ENCODE measurements at regions not wholly inside any gene's neighbourhood (a gene's known extent, or its start where the extent isn't known, plus 50 kb on each side); places are given as distances from the start of the nearest gene placed in this dataset.

DNA sequence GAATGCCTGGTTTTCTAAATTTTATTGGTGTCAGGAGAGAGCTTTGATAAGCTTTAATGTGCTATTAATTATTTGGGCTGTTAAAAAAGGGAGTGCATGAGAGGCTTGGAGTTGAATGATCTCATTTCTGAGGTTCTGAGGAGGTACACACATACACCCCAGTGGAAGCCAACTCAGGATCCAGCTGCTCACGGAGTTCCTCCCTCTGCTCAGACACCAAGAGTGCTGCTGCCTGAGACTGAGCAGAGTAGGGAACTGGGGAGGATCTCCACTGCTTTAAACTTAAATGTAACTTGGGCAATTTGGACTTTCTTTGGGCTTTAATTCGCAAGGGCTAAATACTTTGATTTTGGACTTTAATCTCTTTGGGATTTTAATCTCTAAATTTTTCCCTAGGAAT is 414.4 kb upstream of the CADM1 start:
- no peak for DNase-seq (ENCODE audit: low spot score)

DNA sequence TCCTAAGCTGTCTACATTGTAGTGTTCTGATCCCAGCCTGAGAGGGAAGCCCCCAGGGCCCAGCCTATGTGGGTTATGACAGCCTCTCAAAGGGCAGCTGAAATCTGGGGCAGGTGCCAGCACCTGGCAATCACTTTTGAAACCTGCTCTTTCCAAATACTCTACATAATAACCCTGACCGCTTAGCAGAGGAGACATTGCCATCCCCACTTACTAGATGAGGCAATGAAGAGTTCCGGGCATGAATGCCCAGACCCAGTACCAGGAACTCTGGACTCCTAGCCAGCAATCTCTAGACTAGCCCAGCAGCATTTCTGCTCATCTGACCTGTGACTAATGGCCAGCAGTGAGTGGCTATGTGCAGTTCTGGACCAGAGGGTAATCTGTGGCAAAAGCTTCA is 412.4 kb upstream of the CADM1 start:
- TF ChIP-seq, protein P1, sequence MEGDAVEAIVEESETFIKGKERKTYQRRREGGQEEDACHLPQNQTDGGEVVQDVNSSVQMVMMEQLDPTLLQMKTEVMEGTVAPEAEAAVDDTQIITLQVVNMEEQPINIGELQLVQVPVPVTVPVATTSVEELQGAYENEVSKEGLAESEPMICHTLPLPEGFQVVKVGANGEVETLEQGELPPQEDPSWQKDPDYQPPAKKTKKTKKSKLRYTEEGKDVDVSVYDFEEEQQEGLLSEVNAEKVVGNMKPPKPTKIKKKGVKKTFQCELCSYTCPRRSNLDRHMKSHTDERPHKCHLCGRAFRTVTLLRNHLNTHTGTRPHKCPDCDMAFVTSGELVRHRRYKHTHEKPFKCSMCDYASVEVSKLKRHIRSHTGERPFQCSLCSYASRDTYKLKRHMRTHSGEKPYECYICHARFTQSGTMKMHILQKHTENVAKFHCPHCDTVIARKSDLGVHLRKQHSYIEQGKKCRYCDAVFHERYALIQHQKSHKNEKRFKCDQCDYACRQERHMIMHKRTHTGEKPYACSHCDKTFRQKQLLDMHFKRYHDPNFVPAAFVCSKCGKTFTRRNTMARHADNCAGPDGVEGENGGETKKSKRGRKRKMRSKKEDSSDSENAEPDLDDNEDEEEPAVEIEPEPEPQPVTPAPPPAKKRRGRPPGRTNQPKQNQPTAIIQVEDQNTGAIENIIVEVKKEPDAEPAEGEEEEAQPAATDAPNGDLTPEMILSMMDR (IDR thresholded peaks at IDR 0.05), result no peak
- TF ChIP-seq EZH2 (IDR thresholded peaks at IDR 0.05) (no peak), EZH2phosphoT487 (IDR thresholded peaks at IDR 0.05) (no peak)
- no peaks in the 10 kb centered on the region for H3K36me3 Mint-ChIP-seq
- H3K27me3 Mint-ChIP-seq (ENCODE audit: insufficient read depth, low read depth), result peaks cover 9% of the 10 kb centered on the region

More for the DNA sequence above, 414.4 kb upstream of the CADM1 start:
- H3K4me2 ChIP-seq, result no peak overlapping the region
- TF ChIP-seq, protein P1 (IDR thresholded peaks at IDR 0.05), result no peak
- TF ChIP-seq EZH2phosphoT487 (IDR thresholded peaks at IDR 0.05) (no peak), EZH2 (IDR thresholded peaks at IDR 0.05) (no peak)
- no peak overlapping the region for H3K27ac Mint-ChIP-seq
- no peak overlapping the region for H3K4me3 ChIP-seq
- H3K27ac ChIP-seq, result no peak overlapping the region
- H3K27me3 ChIP-seq, result no peaks in the 10 kb centered on the region
- H3K27me3 Mint-ChIP-seq (ENCODE audit: insufficient read depth, low read depth), result peaks cover 14% of the 10 kb centered on the region
- no peak overlapping the region for H3K9ac ChIP-seq
- no peak overlapping the region for H3K4me3 Mint-ChIP-seq
- no peaks in the 10 kb centered on the region for H3F3A ChIP-seq (ENCODE audit: low read depth)
- H3K79me2 ChIP-seq (ENCODE audit: low read depth), result no peaks in the 10 kb centered on the region
- H3K9me3 Mint-ChIP-seq, result no peaks in the 10 kb centered on the region
- H4K20me1 ChIP-seq (ENCODE audit: low read depth), result no peaks in the 10 kb centered on the region
- H2AFZ ChIP-seq (replicated peaks), result no peak overlapping the region
- H3K4me1 Mint-ChIP-seq, result peaks cover 42% of the 10 kb centered on the region
- H3K4me1 ChIP-seq, result peaks cover 19% of the 10 kb centered on the region
- H3K36me3 Mint-ChIP-seq, result no peaks in the 10 kb centered on the region
- H3K36me3 ChIP-seq, result no peaks in the 10 kb centered on the region
- H3K9me3 ChIP-seq (ENCODE audit: low read depth), result no peaks in the 10 kb centered on the region

DNA sequence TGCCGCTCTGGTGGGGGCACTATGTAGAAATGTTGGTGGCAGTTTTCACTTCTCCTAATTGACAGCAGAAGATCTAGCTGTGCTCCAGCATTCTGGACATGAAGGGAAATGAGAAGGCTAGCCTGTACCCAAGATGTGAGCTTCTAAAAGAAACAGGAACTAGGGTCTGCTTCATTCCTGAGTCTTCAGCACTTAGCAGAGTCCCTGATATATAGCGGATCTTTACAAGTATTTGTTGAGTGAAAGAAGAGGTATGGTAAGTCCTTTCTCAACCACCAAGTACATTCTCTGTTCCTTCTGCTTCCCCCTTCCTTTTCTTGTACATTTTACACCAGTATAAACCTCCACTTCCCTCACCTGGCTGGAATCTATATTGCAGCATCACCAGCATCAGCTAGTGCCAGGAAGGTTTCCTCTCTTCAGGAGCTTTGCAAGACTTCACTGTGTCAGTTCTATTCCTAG is 408.3 kb upstream of the CADM1 start:
- Mint-ChIP-seq H3K9me3 (peaks cover 2% of the 10 kb centered on the region), H3K4me3 (no peak overlapping the region), H3K4me1 (peaks cover 41% of the 10 kb centered on the region), H3K27ac (no peak overlapping the region), H3K27me3 (ENCODE audit: insufficient read depth, low read depth) (peaks cover 6% of the 10 kb centered on the region), H3K36me3 (no peaks in the 10 kb centered on the region)
- peak overlapping the region; percentile 70 for H3K4me2 ChIP-seq
- H3K9ac ChIP-seq, result no peak overlapping the region
- H3K9me3 ChIP-seq (ENCODE audit: low read depth), result no peaks in the 10 kb centered on the region
- H3K4me1 ChIP-seq, result peaks cover 33% of the 10 kb centered on the region
- no peaks in the 10 kb centered on the region for H4K20me1 ChIP-seq (ENCODE audit: low read depth)
- no peaks in the 10 kb centered on the region for H3K79me2 ChIP-seq (ENCODE audit: low read depth)
- TF ChIP-seq EZH2 (IDR thresholded peaks at IDR 0.05) (no peak), EZH2phosphoT487 (IDR thresholded peaks at IDR 0.05) (no peak)
- TF ChIP-seq, protein P1 (IDR thresholded peaks at IDR 0.05), result peak; percentile 50
- peak; percentile 46 for DNase-seq (ENCODE audit: low spot score)
- no peak overlapping the region for H3K4me3 ChIP-seq
- peaks cover 16% of the 10 kb centered on the region for H3F3A ChIP-seq (ENCODE audit: low read depth)
- no peaks in the 10 kb centered on the region for H3K36me3 ChIP-seq
- H3K27ac ChIP-seq, result no peak overlapping the region
- no peaks in the 10 kb centered on the region for H3K27me3 ChIP-seq
- H2AFZ ChIP-seq (replicated peaks), result no peak overlapping the region

More for the DNA sequence above, 412.4 kb upstream of the CADM1 start:
- DNase-seq (ENCODE audit: low spot score), result no peak
- H3K4me3 ChIP-seq, result no peak overlapping the region
- H3K27me3 ChIP-seq, result no peaks in the 10 kb centered on the region
- H3K9me3 ChIP-seq (ENCODE audit: low read depth), result no peaks in the 10 kb centered on the region
- no peaks in the 10 kb centered on the region for H3K79me2 ChIP-seq (ENCODE audit: low read depth)
- H2AFZ ChIP-seq (replicated peaks), result peak overlapping the region; percentile 64
- no peaks in the 10 kb centered on the region for H3K36me3 ChIP-seq
- H4K20me1 ChIP-seq (ENCODE audit: low read depth), result no peaks in the 10 kb centered on the region
- Mint-ChIP-seq H3K9me3 (no peaks in the 10 kb centered on the region), H3K4me1 (peaks cover 57% of the 10 kb centered on the region), H3K4me3 (no peak overlapping the region), H3K27ac (no peak overlapping the region)
- H3K4me2 ChIP-seq, result peak overlapping the region; percentile 46
- H3K27ac ChIP-seq, result no peak overlapping the region
- peaks cover 30% of the 10 kb centered on the region for H3K4me1 ChIP-seq
- peaks cover 12% of the 10 kb centered on the region for H3F3A ChIP-seq (ENCODE audit: low read depth)
- no peak overlapping the region for H3K9ac ChIP-seq
